Medulla oblongata (tissue), 1 donor: ENCODE measurements at regions not wholly inside any gene's neighbourhood (a gene's known extent, or its start where the extent isn't known, plus 50 kb on each side); places are given as distances from the start of the nearest gene placed in this dataset.
"Not testable (repeated sequence)": the region's sequence is repeated elsewhere in the genome, so short reads cannot be mapped to it uniquely, and the experiment has no call there.

ENCODE experiments used
- DNase-seq: peaks from one replicate; pipeline ENCODE4 v3.0.0-alpha.2; 2015; ENCODE audit errors: extremely low spot score

GRCh38 chr2:13524492-13524891, 807.8 kb downstream of the TRIB2 start:
- no peak for DNase-seq

GRCh38 chr2:13531735-13532410, 815.1 kb downstream of the TRIB2 start:
- DNase-seq, result not testable (repeated sequence)

GRCh38 chr2:13532781-13533523, 816.2 kb downstream of the TRIB2 start:
- DNase-seq, result not testable (repeated sequence)

- no peak for DNase-seq
Observed at GRCh38 chr2:13533524-13533922, 816.8 kb downstream of the TRIB2 start.

GRCh38 chr2:13536941-13537340, 820.2 kb downstream of the TRIB2 start:
- DNase-seq, result no peak

GRCh38 chr2:13537771-13538349, 821.1 kb downstream of the TRIB2 start:
- DNase-seq, result no peak

- DNase-seq, result no peak
Observed at GRCh38 chr2:13539296-13539695, 822.6 kb downstream of the TRIB2 start.

GRCh38 chr2:13542061-13542460, 825.3 kb downstream of the TRIB2 start:
- DNase-seq, result no peak

- DNase-seq, result no peak
Observed at GRCh38 chr2:13542642-13543041, 825.9 kb downstream of the TRIB2 start.

- no peak for DNase-seq
Observed at GRCh38 chr2:13543550-13543949, 826.8 kb downstream of the TRIB2 start.

GRCh38 chr2:13545320-13545719, 828.6 kb downstream of the TRIB2 start:
- DNase-seq, result no peak

- DNase-seq, result no peak
Observed at GRCh38 chr2:13546131-13546530, 829.4 kb downstream of the TRIB2 start.

- DNase-seq, result no peak
Observed at GRCh38 chr2:13550285-13551231, 833.8 kb downstream of the TRIB2 start.

GRCh38 chr2:13558368-13558767, 841.6 kb downstream of the TRIB2 start:
- no peak for DNase-seq

- DNase-seq, result no peak
Observed at GRCh38 chr2:13560322-13560721, 843.6 kb downstream of the TRIB2 start.

GRCh38 chr2:13572466-13572865, 855.7 kb downstream of the TRIB2 start:
- DNase-seq, result no peak

- DNase-seq, result no peak
Observed at GRCh38 chr2:13574831-13575230, 858.1 kb downstream of the TRIB2 start.

- DNase-seq, result no peak
Observed at GRCh38 chr2:13576406-13577036, 859.8 kb downstream of the TRIB2 start.

GRCh38 chr2:13578547-13578946, 861.8 kb downstream of the TRIB2 start:
- DNase-seq, result no peak

- no peak for DNase-seq
Observed at GRCh38 chr2:13581471-13581870, 864.7 kb downstream of the TRIB2 start.

- DNase-seq, result no peak
Observed at GRCh38 chr2:13583609-13584008, 866.9 kb downstream of the TRIB2 start.
